ENCODE measurements at regions not wholly inside any gene's neighbourhood (a gene's known extent, or its start where the extent isn't known, plus 50 kb on each side); places are given as distances from the start of the nearest gene placed in this dataset.

DNA sequence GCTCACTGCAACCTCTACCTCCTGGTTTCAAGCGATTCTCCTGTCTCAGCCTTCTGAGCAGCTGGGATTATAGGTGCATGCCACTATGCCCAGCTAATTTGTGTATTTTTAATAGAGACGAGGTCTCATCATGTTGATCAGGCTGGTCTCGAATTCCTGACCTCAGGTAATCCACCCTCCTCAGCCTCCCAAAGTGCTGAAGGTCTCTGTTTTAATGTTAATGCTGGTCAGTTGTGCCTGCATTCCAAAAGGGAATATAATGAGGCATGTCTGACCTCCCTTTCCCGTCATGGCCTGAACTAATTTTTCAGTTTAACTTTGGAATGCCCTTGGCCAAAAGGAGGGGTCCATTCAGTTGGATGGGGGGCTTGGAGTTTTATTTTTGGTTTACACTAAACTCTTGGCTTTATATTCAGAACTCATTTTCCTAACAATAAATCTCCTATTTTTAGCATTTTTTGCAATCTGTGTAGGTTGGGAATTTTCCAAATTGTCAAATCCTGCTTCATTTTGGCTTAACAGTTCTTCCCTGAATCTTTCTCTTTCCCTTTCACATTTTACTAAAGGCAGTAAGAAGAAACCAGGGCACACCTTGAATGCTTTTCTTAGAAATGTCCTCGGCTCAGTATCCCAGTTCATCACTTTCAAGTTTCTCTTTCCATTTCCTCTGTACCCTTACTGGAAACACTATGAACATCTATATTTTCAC lies 1175.5 kb downstream of the MAT2B start:
- TF ChIP-seq, protein P1, sequence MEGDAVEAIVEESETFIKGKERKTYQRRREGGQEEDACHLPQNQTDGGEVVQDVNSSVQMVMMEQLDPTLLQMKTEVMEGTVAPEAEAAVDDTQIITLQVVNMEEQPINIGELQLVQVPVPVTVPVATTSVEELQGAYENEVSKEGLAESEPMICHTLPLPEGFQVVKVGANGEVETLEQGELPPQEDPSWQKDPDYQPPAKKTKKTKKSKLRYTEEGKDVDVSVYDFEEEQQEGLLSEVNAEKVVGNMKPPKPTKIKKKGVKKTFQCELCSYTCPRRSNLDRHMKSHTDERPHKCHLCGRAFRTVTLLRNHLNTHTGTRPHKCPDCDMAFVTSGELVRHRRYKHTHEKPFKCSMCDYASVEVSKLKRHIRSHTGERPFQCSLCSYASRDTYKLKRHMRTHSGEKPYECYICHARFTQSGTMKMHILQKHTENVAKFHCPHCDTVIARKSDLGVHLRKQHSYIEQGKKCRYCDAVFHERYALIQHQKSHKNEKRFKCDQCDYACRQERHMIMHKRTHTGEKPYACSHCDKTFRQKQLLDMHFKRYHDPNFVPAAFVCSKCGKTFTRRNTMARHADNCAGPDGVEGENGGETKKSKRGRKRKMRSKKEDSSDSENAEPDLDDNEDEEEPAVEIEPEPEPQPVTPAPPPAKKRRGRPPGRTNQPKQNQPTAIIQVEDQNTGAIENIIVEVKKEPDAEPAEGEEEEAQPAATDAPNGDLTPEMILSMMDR (IDR thresholded peaks at IDR 0.05; ENCODE audit: insufficient read depth, low read length, poor library complexity, severe bottlenecking), result no peak
- DNase-seq (ENCODE audit: low read depth), result no peak
- Histone ChIP-seq H3K27me3 (ENCODE audit: control insufficient read depth, insufficient read depth, low read length) (no peaks in the 10 kb centered on the region), H3K4me3 (ENCODE audit: low read depth, low read length) (no peak overlapping the region), H3K36me3 (ENCODE audit: control insufficient read depth, insufficient read depth, low read length) (no peaks in the 10 kb centered on the region)

DNA sequence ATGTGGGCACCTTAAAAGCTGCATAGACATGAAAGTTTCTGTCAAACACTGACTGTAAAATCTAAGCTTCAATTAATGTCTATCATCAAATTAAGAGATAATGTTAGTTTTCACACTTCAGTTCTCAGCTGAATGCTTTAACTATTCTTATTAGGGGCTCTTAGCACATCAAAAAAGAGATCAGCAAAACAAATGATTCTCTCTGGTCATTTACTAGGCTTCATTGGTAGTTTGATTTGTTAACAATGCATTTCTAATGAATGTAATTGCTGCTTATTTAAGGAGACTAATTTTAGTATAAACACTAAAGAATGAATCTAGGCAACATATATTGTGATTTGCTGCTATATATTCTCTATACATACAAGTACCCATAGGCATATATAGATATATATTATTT lies 1182.0 kb downstream of the MAT2B start:
- Histone ChIP-seq H3K4me3 (ENCODE audit: low read depth, low read length) (no peak overlapping the region), H3K27me3 (ENCODE audit: control insufficient read depth, insufficient read depth, low read length) (no peaks in the 10 kb centered on the region), H3K36me3 (ENCODE audit: control insufficient read depth, insufficient read depth, low read length) (no peaks in the 10 kb centered on the region)
- TF ChIP-seq, protein P1 (IDR thresholded peaks at IDR 0.05; ENCODE audit: insufficient read depth, low read length, poor library complexity, severe bottlenecking), result no peak
- no peak for DNase-seq (ENCODE audit: low read depth)

DNA sequence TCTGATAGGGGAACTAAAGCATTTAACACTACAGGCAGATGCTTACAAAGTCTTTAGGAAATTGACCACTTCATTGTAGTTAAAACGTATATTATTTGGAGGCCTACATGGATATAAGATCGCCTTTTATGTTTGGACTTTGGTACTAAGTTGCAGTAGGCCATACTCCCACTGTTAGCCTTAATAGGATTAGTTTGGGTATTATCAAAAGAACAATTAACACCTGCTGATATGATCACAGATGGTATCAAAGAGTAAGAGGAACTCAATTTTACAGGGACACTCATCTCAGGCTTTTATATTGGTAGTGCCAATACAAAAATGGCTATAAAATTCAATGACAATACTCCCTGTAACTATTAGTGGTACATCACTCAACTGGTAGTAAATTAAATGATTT lies 1183.0 kb downstream of the MAT2B start:
- TF ChIP-seq, protein P1 (IDR thresholded peaks at IDR 0.05; ENCODE audit: insufficient read depth, low read length, poor library complexity, severe bottlenecking), result no peak
- no peak overlapping the region for H3K4me3 ChIP-seq (ENCODE audit: low read depth, low read length)
- H3K36me3 ChIP-seq (ENCODE audit: control insufficient read depth, insufficient read depth, low read length), result no peaks in the 10 kb centered on the region
- H3K27me3 ChIP-seq (ENCODE audit: control insufficient read depth, insufficient read depth, low read length), result no peaks in the 10 kb centered on the region
- DNase-seq (ENCODE audit: low read depth), result no peak

DNA sequence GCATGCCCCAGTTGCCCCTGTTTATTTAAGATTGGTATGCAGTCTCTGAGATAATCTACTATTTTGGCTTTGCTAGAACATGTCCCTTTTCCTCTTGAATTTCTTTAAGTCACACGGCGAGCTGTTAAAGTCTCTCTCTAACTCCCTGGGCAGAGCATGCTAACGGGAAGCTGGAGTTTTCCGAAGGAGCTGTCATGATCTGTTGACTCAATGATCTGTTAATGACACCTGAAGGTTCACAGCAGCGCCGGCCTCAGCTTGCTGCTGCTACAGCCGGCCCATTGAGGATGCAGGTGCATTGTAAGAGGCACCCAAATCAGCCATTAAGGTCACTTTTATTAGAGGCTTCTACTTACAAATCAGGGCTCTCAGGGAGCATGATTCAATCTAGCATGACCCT lies 1203.4 kb downstream of the MAT2B start:
- H3K27me3 ChIP-seq (ENCODE audit: control insufficient read depth, insufficient read depth, low read length), result no peaks in the 10 kb centered on the region
- H3K36me3 ChIP-seq (ENCODE audit: control insufficient read depth, insufficient read depth, low read length), result no peaks in the 10 kb centered on the region
- TF ChIP-seq, protein P1 (IDR thresholded peaks at IDR 0.05; ENCODE audit: insufficient read depth, low read length, poor library complexity, severe bottlenecking), result no peak
- H3K4me3 ChIP-seq (ENCODE audit: low read depth, low read length), result no peak overlapping the region
- DNase-seq (ENCODE audit: low read depth), result no peak

DNA sequence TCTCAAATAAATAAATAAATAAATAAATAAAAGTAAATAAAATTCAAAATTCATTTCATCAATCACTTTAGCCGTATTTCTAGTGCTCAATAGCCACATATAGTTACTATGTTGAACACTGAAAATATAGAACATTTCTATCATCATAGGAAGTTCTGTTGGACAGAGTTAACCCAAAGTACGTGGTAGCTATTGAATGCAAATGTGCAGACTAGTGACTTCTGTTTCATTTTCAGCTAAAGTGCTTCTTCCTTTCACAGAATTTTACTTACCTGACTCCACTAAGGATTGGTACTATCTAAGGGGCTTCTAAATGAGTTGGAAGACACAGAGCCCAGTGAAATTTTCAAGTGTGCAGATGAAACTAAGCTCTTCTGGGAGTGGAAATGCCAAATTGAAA lies 1208.3 kb downstream of the MAT2B start:
- Histone ChIP-seq H3K4me3 (ENCODE audit: low read depth, low read length) (no peak overlapping the region), H3K27me3 (ENCODE audit: control insufficient read depth, insufficient read depth, low read length) (no peaks in the 10 kb centered on the region), H3K36me3 (ENCODE audit: control insufficient read depth, insufficient read depth, low read length) (no peaks in the 10 kb centered on the region)
- DNase-seq (ENCODE audit: low read depth), result no peak
- TF ChIP-seq, protein P1 (IDR thresholded peaks at IDR 0.05; ENCODE audit: insufficient read depth, low read length, poor library complexity, severe bottlenecking), result no peak

DNA sequence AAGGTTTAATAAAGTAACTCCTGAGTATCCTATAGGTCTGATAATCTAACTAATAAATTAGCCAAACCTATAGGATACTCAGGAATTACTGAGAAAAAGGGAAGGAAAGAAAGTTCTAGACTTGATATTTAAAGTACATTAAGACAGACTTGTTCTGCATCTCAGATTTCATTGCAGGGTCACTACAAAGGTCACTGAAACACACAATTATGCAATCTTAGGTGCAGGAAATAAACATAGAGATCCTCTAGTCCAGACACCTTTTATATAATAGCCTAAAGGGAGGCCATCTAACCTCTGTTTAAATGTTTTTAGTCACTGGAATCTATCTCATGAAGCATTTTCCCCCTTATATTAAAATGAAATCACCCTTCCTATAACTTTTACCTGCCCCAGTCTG lies 1215.7 kb downstream of the MAT2B start:
- no peaks in the 10 kb centered on the region for H3K36me3 ChIP-seq (ENCODE audit: control insufficient read depth, insufficient read depth, low read length)
- DNase-seq (ENCODE audit: low read depth), result no peak
- H3K27me3 ChIP-seq (ENCODE audit: control insufficient read depth, insufficient read depth, low read length), result no peaks in the 10 kb centered on the region
- H3K4me3 ChIP-seq (ENCODE audit: low read depth, low read length), result no peak overlapping the region
- TF ChIP-seq, protein P1 (IDR thresholded peaks at IDR 0.05; ENCODE audit: insufficient read depth, low read length, poor library complexity, severe bottlenecking), result no peak

Data from kidney epithelial cell (primary cell).